ENCODE measurements at regions not wholly inside any gene's neighbourhood (a gene's known extent, or its start where the extent isn't known, plus 50 kb on each side); places are given as distances from the start of the nearest gene placed in this dataset.
"Not testable (repeated sequence)": the region's sequence is repeated elsewhere in the genome, so short reads cannot be mapped to it uniquely, and the experiment has no call there.

DNA sequence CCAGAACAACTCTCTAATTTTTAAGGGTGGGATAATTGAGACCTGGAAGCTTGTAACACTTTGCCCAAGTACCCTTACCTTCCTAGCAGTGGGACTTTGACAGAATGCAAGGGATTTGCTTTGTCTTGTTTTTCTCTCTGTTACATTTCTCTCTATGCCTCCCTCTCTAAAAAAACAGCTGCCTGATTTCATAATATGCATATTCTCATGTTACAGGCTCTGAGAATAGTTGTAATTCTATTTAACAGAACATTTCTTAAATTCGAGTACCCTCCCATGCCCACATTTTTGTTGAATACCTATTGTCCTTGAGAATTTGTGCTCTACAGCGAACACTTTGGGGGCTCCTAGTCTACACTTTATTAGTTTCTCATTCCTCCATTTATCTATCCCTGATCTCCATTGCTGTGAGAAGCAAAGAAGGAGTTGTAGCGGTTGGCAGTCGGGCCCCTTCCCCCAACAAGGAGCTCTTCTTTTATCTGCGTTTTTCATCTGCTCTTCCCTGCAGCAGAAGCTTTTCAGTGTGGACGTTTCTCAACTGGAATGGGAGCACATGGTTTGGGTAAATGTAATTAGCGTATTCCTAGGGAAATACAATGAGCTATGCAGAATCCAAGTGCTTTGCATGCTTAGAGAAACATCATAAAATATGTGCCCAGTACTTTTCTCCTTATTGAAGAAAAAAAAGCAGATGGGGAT lies 117.7 kb upstream of the CCDC90B start:
- DNase-seq: no peak

DNA sequence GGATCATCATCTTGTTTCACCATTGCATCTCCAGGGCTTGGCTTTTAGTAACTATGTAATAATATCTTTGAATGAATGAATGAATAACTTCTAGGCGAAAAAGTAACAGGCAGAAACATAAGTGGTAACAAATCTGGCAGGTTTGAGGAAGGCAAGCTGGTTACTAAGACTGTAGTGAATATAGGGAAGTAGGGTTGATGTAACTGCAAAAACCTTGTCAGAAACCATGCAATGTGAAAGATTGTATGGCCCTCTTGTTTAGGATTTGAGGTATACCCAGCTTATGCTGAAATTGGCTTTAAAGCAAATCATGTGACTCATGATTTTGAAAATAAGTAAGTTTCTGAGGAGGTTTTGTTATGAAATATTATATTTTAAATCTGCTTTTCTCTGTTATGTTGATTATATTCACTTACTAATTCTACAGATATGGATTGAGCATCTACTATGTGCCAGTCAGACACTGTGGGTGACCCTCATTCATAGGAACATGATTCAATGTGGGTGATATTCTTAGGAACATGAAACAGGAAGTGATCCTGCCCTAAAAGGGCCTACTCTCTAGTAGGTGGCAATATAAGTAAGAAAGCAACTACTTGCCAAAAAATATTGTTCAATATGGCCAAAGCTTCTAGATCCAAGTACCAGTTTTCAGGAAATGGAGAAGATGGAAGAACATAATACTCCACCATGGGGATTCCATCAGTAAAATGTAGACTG lies 115.5 kb upstream of the CCDC90B start:
- DNase-seq: no peak

DNA sequence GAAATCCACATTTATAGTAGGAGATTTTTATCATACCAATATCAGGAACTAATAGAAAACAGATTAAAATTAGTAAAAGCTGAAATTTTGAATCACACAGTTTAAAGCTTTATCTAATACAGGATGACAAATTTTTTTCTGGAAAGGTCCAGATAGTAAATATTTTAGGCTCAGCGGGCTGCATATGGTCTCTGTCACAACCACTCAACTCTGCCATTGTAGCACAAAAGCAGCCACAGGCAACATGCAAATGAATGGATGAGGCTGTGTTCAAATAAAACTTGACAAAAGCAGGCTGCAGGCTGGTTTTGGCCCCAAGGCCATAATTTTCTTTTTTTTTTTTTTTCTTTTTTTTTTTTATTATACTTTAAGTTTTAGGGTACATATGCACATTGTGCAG lies 108.2 kb upstream of the CCDC90B start:
- no peak for DNase-seq

DNA sequence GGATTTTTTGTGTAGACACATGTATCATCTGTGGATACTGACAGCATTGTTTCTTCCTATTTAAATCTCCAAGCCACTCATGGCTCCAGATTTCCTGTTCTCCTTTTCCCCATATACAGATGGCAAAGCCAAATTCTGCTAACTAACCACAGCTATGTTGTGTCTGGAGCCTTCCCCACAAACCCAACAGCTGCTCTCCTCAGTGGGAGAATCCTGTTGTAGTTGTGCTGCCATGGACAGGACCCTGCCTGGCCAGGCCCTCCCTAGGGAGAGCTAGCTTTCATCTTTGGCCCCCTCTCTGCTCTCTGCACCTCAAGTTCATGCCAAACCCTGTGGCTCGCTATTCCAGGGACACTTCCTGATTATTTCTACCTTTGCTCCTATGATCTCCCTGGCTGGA lies 106.4 kb upstream of the CCDC90B start:
- no peak for DNase-seq

DNA sequence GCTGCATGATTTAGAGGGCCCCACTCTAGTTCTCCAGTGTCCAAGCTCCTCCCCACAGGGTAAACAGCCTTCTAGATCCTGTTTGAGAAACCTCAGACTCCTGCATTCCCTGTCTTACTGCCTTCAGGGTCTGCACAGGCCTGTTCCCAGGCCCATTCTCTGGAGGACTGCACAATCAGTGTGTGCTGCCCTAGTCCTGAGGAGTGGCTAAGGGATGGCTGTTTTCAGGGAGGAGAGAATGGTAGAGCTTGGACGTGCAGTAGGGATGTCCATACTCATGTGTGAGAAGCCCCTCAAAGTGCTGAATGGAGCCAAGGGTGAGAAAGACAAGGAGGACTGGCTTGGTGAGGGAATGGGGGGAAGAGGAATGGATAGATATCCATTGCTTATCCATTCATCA lies 103.8 kb upstream of the CCDC90B start:
- DNase-seq: no peak

DNA sequence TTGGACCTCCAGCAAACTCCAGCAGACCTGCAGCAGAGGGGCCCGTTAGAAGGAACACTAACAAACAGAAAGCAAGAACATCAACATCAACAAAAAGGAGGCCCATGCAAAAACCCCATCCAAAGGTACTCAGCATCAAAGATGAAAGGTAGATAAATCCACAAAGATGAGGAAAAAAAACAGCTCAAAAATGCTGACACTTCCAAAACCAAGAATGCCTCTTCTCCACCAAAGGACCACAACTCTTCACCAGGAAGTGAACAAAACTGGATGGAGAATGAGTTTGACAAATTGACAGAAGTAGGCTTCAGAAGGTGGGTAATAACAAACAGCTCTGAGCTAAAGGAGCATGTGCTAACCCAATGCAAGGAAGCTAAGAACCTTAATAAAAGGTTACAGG lies 97.7 kb upstream of the CCDC90B start:
- not testable (repeated sequence) for DNase-seq

DNA sequence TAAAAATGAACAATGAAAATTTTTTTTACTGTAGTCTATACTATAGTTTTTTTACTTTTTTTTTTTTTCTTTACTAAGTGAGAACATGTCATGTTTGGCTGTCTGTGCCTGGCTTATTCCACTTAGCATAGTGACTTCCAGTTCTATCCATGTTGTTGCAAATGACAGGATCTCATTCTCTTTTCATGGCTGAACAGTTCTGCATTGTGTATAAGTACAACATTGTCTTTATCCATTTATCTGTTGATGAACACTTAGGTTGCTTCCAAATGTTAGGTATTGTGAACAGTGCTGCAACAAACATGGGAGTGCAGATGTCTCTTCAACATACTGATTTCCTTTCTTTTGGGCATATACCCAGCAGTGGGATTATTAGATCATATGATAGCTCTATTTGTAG lies 88.1 kb upstream of the CCDC90B start:
- DNase-seq: no peak

DNA sequence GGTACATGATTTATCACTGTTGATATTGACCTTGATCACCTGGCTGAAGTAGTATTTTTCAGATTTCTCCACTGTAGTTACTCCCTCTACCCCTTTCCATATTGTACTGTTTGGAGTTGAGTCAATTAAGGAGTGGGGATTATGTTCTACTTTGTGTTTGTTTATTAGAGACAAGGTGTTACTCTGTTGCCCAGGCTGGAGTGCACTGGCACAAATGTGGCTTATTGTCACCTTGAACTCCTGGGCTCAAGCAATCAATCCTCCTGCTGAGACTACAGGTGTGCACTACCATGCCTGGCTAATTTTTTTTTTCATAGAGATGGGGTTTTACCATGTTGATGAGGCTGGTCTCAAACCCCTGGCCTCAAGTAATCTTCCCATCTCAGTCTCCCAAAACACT lies 85.3 kb upstream of the CCDC90B start:
- DNase-seq: no peak

DNA sequence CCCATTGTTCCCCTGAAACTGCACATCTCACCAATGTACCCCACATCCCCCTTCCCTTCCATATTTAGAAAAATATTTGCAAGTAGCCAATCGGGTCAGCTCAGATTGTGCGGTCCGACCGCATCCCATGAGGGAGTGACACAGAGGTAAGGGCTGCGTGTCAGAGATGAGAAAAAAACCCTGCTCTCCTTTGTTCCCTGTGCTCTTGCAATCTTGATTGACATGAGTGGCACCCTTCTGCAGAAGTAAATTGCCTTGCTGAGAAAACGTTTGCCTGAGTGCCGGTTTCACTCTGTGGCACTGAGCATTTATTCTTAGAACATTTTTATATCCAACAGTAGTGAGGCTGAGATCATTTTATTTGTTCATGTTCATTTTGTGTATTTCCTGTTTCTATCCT lies 81.6 kb upstream of the CCDC90B start:
- DNase-seq: no peak

DNA sequence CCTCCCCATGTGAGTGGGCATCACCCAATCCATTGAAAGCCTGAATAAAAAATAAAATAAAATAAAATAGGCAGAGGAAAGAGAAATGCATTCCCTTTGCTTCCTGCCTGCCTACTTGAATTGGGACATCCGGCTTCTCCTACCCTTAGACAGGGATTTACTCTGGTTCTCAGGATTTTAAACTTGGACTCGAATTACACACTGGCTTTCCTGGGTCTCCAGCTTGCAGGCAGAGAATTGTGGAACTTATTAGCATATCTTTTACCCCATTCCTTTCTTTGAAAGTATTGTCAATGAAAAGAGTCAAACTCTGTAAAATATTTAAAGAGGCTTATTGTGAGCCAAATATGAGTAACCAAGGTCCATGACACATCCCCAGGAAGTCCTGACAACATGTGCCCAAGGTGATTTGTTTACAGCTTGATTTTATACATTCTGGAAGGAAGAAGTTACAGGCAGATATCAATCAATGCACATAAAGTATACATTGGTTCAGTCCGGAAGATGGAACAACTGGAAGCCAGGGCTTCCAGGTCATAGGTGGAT lies 78.4 kb upstream of the CCDC90B start:
- DNase-seq: no peak

DNA sequence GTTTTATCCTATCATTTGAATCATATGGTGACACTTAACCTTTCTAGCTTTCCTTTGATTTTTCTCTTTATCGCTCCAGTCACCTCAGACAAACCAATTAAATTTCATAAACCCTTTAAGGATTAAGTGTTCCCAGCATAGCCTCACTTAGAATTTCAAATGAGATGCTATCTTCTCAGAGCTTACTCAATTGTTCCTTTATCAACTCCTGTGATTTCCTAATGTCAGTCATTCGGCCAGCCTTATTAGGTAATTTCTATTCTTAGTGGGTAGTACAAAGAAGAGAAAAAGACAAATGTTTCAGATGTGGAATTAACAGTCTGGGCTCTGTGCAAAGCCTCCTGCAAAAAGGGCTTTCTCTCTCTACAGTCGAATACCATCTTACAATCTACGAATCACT lies 77.1 kb upstream of the CCDC90B start:
- no peak for DNase-seq

DNA sequence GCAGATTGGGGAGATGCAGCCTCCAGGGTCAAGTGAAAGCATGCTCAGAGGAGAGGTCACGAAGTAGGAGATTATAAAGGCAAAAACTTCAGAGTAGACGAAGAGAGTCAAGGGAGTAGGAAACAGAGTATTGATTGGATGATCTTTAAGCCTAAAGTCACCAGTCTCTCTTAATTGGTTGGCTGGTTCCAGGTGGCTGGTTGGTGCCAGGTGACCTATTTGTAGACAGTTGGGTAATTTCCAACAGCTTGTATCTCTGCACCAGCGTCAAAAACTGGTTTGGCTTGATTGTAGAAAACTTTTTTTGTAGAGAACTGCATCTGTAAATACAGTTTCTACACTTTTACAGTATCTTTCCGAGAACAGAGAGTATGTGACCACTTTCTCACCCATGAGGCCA lies 75.7 kb upstream of the CCDC90B start:
- no peak for DNase-seq

DNA sequence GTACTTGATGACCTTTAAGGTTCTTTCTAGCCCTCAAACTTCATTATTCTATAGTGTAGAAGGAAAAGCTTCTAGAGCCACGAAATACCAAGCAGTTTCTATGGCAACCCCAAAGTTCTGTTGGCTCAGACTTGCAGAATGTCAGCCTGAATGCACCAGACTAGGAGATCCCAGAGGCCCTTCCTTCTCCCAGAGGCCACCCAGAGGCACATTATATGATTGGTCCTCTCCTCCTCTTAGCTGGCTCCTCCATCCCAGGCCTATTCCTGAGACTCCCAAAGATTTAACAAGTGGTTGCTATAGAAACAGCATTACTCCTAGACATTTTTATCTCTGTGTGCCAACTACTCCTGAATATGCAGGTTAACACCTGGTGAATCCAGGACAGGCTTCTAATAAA lies 69.2 kb upstream of the CCDC90B start:
- DNase-seq: no peak

DNA sequence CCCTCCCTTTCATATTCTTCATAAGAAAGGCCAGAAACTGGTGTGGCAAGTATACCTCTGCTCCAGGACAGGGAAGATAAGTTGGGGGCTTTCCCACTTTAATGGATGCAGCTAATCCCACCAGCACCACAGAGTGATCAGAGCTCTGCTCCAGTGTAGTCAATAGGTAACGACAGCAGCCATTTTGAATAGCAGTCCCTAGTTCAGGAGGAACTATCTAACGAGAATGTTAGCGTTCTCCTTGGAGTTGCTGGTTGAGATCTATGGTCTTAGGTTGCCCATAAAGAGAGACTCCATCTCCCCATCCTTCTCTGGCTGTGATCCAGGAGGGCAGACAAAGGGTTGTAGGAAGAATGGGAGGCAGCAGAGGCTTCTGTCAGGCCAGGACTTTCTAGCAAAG lies 64.0 kb upstream of the CCDC90B start:
- no peak for DNase-seq

DNA sequence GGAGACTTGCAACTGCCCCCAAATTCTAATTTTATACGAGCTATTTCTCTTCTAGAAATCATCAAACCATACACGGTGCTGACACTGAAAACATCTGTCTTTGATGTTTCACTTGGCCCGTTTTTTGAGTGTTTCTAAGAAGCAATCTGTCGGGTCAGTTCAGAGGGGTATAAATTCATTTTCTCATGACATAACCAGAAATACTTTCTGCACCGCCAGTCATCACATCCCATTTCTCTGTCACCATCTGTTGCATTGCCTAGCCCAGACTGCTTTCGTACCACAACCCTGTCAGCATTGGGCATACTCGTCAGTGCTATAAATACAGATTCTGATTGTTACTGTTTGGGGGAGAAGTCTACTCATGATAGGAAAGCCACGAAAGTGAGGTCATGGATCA lies 63.1 kb upstream of the CCDC90B start:
- peak; percentile 6 for DNase-seq

DNA sequence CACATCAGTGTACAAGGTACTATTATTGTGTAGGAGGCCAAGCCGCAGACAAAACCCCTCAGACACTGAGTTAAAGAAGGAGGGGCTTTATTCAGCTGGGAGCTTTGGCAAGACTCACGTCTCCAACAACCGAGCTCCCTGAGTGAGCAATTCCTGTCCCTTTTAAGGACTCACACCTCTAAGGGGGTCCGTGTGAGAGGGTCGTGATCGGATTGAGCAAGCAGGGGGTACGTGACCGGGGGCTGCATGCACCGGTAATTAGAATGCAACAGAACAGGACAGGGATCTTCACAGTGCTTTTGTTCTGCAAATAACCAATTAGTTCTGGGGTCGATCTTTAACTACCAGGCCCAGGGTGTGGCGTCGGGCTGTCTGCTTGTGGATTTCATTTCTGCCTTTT lies 60.5 kb upstream of the CCDC90B start:
- not testable (repeated sequence) for DNase-seq

DNA sequence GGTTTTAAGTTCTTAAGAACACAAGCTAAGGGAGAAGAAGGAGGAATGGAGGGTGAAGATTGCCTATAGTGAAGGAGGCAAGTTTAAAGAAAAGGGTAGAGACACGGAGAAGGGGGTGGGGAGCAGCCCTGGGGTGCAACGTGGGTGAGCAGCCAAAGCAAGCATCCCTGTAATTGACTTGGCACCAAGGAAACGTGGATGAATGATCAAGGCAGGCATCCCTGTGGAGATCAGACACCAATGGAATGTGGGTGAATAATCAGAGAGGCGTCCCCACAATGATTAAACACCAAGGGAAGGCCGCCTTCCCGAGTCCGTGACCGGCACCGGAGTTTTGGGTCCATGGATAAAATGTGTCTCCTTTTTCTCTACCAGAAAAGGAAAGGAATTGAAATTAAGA lies 58.4 kb upstream of the CCDC90B start:
- not testable (repeated sequence) for DNase-seq

DNA sequence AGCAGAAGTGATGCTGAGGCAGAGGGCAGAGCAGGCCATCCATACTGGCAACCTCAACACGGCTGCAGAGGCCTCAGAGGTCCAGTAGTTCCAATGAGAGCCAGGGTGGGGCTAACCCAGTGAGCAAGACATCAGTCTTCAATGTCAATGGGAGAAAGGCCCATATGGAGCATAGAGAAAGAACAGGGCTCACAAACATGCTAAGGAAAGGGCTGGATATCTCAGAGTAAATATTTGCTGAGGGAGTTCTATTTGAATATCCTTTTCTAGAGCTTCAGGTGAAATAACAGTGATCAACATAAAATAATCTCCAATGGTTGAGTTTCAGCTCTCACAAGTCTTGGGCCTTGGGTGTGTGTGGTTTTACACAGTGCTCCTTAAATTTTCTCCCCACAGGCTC lies 50.8 kb upstream of the CCDC90B start:
- DNase-seq: no peak

Measured in DMS 273 treated with DMSO at 0.1 percent for 48 hours (cell line).